ENCODE measurements at regions not wholly inside any gene's neighbourhood (a gene's known extent, or its start where the extent isn't known, plus 50 kb on each side); places are given as distances from the start of the nearest gene placed in this dataset.

DNA sequence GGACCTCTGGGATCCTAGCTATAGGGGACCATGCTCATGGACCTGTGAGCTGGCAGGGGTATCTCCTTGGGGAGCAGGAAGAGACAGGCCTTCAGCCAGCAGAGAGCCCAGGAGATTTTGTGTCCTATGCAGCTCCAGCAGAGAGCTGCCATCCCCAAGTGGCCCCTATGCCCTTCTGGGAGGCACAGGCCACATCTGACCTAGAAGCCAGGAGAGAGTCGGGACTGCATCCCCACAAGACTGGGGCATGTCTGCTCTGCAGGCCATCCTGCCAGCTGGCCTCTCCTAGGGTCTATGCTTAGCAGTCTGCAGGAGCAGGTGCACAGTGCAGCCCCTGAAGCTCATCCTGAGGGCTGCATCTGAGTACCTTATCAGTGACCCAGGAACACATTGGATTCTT lies 279.5 kb downstream of the KIF2B start:
- ChIA-PET SMC1A (ENCODE audit: uncharacterized antibody, unreplicated experiment) (no interaction called here), POLR2A (no interaction called here), RAD21 (ENCODE audit: unreplicated experiment) (no interaction called here), CTCF (no interaction called here)
- WGBS (ENCODE audit: insufficient coverage, insufficient replicate concordance, low lambda C conversion rate, missing lambda C conversion rate) = 0% methylated on average over 1 of the region's 1 CpG
- no peaks in the 10 kb centered on the region for H3K4me1 ChIP-seq (ENCODE audit: control insufficient read depth, insufficient read depth, low read length)
- H3K9ac ChIP-seq (ENCODE audit: control insufficient read depth, insufficient read depth, low read length) = no peak overlapping the region
- no peaks in the 10 kb centered on the region for H3K79me2 ChIP-seq (ENCODE audit: control insufficient read depth, insufficient read depth, low read length)
- intact Hi-C loops (cut with micrococcal nuclease; ENCODE audit: unreplicated experiment) = no loop called here
- no peaks in the 10 kb centered on the region; the same call in 2 of the 3 replicates for H3K9me3 ChIP-seq (replicated peaks; ENCODE audit: control insufficient read depth, insufficient read depth, low read length)
- H2AFZ ChIP-seq (ENCODE audit: control insufficient read depth, low read depth, low read length) = no peak overlapping the region
- H3K4me3 ChIP-seq = no peak overlapping the region
- TF ChIP-seq CREB1 (IDR thresholded peaks at IDR 0.05; ENCODE audit: low read depth) = no peak
- TF ChIP-seq SP1 (IDR thresholded peaks at IDR 0.05; ENCODE audit: low read depth, low read length) = no peak
- no peak for TF ChIP-seq NFYA (IDR thresholded peaks at IDR 0.05; ENCODE audit: borderline replicate concordance, low read depth, low read length)
- TF ChIP-seq, protein P1, sequence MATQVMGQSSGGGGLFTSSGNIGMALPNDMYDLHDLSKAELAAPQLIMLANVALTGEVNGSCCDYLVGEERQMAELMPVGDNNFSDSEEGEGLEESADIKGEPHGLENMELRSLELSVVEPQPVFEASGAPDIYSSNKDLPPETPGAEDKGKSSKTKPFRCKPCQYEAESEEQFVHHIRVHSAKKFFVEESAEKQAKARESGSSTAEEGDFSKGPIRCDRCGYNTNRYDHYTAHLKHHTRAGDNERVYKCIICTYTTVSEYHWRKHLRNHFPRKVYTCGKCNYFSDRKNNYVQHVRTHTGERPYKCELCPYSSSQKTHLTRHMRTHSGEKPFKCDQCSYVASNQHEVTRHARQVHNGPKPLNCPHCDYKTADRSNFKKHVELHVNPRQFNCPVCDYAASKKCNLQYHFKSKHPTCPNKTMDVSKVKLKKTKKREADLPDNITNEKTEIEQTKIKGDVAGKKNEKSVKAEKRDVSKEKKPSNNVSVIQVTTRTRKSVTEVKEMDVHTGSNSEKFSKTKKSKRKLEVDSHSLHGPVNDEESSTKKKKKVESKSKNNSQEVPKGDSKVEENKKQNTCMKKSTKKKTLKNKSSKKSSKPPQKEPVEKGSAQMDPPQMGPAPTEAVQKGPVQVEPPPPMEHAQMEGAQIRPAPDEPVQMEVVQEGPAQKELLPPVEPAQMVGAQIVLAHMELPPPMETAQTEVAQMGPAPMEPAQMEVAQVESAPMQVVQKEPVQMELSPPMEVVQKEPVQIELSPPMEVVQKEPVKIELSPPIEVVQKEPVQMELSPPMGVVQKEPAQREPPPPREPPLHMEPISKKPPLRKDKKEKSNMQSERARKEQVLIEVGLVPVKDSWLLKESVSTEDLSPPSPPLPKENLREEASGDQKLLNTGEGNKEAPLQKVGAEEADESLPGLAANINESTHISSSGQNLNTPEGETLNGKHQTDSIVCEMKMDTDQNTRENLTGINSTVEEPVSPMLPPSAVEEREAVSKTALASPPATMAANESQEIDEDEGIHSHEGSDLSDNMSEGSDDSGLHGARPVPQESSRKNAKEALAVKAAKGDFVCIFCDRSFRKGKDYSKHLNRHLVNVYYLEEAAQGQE (IDR thresholded peaks at IDR 0.05; ENCODE audit: low read depth, low read length) = no peak
- no peak for TF ChIP-seq SPI1 (IDR thresholded peaks at IDR 0.05; ENCODE audit: borderline replicate concordance, insufficient read depth, low read depth, low read length)
- no peak for TF ChIP-seq CHD1 (IDR thresholded peaks at IDR 0.05; ENCODE audit: low read depth, low read length)
- TF ChIP-seq STAT1 (conservative IDR thresholded peaks at IDR 0.05) = no peak
- TF ChIP-seq CHD4 (IDR thresholded peaks at IDR 0.05) = no peak
- TF ChIP-seq SREBF1 (IDR thresholded peaks at IDR 0.05; ENCODE audit: low read length) = no peak
- no peak for TF ChIP-seq SMC3 (IDR thresholded peaks at IDR 0.05; ENCODE audit: borderline replicate concordance, low read length)
- ATAC-seq (no peak), DNase-seq (ENCODE audit: low read depth, low spot score) (no peak), FAIRE-seq (no peak)
- no peak overlapping the region for H3K27ac ChIP-seq (ENCODE audit: control insufficient read depth, insufficient read depth)
- in situ Hi-C loops (cut with MboI) = no loop called here
- no TSS peak for BruUV-seq (replicated peaks)
- no peaks in the 10 kb centered on the region for H4K20me1 ChIP-seq (ENCODE audit: control insufficient read depth, insufficient read depth)
- no peaks in the 10 kb centered on the region for H3K27me3 ChIP-seq (replicated peaks in 1 of 2; ENCODE audit: control insufficient read depth in 2 of 2, insufficient read depth in 2 of 2, low read length in 1 of 2)
- no peaks in the 10 kb centered on the region for H3K36me3 ChIP-seq (ENCODE audit: control insufficient read depth in 2 of 2, insufficient read depth in 2 of 2, low read length in 1 of 2)
- no peak overlapping the region for H3K4me2 ChIP-seq (ENCODE audit: control insufficient read depth, insufficient read depth)

Measured in GM12878 (cell line).